Skeletal muscle tissue (tissue), 3 donors: ENCODE measurements at regions not wholly inside any gene's neighbourhood (a gene's known extent, or its start where the extent isn't known, plus 50 kb on each side); places are given as distances from the start of the nearest gene placed in this dataset.

Experiments
- H3K27ac ChIP-seq: one replicate; pipeline ENCODE4 v1.7.0; 2013; ENCODE audit warnings: mild to moderate bottlenecking, low read depth, low read length, inconsistent platforms
- H3K27me3 ChIP-seq, 3 donors: one replicate each; pipeline ENCODE4 v1.7.0; 2013; ENCODE audit warnings: low read length in 3 of 3; ENCODE audit not compliant: control insufficient read depth in 3 of 3, insufficient read depth in 3 of 3
- H3K36me3 ChIP-seq, 3 donors: one replicate each; pipeline ENCODE4 v1.7.0; 2013; ENCODE audit warnings: low read length in 3 of 3; ENCODE audit not compliant: control insufficient read depth in 3 of 3, insufficient read depth in 3 of 3
- H3K4me1 ChIP-seq, 3 donors: one replicate each; pipeline ENCODE4 v1.7.0; 2013; ENCODE audit warnings: low read length in 3 of 3, mild to moderate bottlenecking in 3 of 3; ENCODE audit not compliant: control insufficient read depth in 3 of 3, insufficient read depth in 3 of 3
- H3K4me3 ChIP-seq, 3 donors: one replicate each; pipeline ENCODE4 v1.7.0; 2013; ENCODE audit warnings: low read length in 3 of 3
- H3K9ac ChIP-seq, 3 donors: one replicate each; pipeline ENCODE4 v1.7.0; 2013; ENCODE audit warnings: low read length in 3 of 3, mild to moderate bottlenecking in 3 of 3, moderate library complexity in 2 of 3, low read depth in 1 of 3
- H3K9me3 ChIP-seq, 3 donors: one replicate each; pipeline ENCODE4 v1.7.0; 2013; ENCODE audit warnings: low read length in 3 of 3; ENCODE audit not compliant: control insufficient read depth in 3 of 3
- donor health status: Osteomylitis.

- no peaks in the 10 kb centered on the region for H3K4me1 ChIP-seq
- H3K4me3 ChIP-seq: no peak overlapping the region
- H3K9ac ChIP-seq: no peak overlapping the region
- H3K27me3 ChIP-seq: peaks cover 0 to 14% (median 5%) of the 10 kb centered on the region in 3 donors
- no peaks in the 10 kb centered on the region for H3K36me3 ChIP-seq
- no peaks in the 10 kb centered on the region for H3K9me3 ChIP-seq
- H3K27ac ChIP-seq: no peak overlapping the region
These were observed 237.1 kb downstream of the TSHZ3 start for GRCh38 chr19:31112158-31112557.

- no peak overlapping the region for H3K9ac ChIP-seq
- H3K27ac ChIP-seq: no peak overlapping the region
- no peaks in the 10 kb centered on the region for H3K9me3 ChIP-seq
- H3K36me3 ChIP-seq: no peaks in the 10 kb centered on the region
- no peak overlapping the region for H3K4me3 ChIP-seq
- peaks cover 0 to 16% (median 5%) of the 10 kb centered on the region in 3 donors for H3K27me3 ChIP-seq
- H3K4me1 ChIP-seq: no peaks in the 10 kb centered on the region
These were observed 237.5 kb downstream of the TSHZ3 start for GRCh38 chr19:31111741-31112140.

- Histone ChIP-seq H3K4me1 (no peaks in the 10 kb centered on the region), H3K36me3 (no peaks in the 10 kb centered on the region), H3K27me3 (peaks cover 0 to 16% (median 5%) of the 10 kb centered on the region in 3 donors), H3K9ac (no peak overlapping the region), H3K27ac (no peak overlapping the region), H3K9me3 (no peaks in the 10 kb centered on the region), H3K4me3 (no peak overlapping the region)
These were observed 238.9 kb downstream of the TSHZ3 start for GRCh38 chr19:31110336-31110735.

- no peak overlapping the region for H3K9ac ChIP-seq
- no peak overlapping the region for H3K27ac ChIP-seq
- no peak overlapping the region for H3K4me3 ChIP-seq
- no peaks in the 10 kb centered on the region for H3K36me3 ChIP-seq
- no peaks in the 10 kb centered on the region for H3K4me1 ChIP-seq
- peaks cover 0 to 16% (median 5%) of the 10 kb centered on the region in 3 donors for H3K27me3 ChIP-seq
- H3K9me3 ChIP-seq: no peaks in the 10 kb centered on the region
These were observed 239.6 kb downstream of the TSHZ3 start for GRCh38 chr19:31109636-31110035.

- H3K27me3 ChIP-seq: peaks cover 0 to 15% (median 5%) of the 10 kb centered on the region in 3 donors
- no peak overlapping the region for H3K4me3 ChIP-seq
- H3K36me3 ChIP-seq: no peaks in the 10 kb centered on the region
- no peak overlapping the region for H3K9ac ChIP-seq
- H3K9me3 ChIP-seq: no peaks in the 10 kb centered on the region
- H3K4me1 ChIP-seq: no peaks in the 10 kb centered on the region
- H3K27ac ChIP-seq: no peak overlapping the region
These were observed 242.1 kb downstream of the TSHZ3 start for GRCh38 chr19:31107096-31107495.

GRCh38 chr19:31105761-31106160, 243.5 kb downstream of the TSHZ3 start:
- Histone ChIP-seq H3K4me3 (no peak overlapping the region), H3K36me3 (no peaks in the 10 kb centered on the region), H3K4me1 (no peaks in the 10 kb centered on the region), H3K9me3 (no peaks in the 10 kb centered on the region), H3K27me3 (peaks cover 0 to 10% (median 5%) of the 10 kb centered on the region in 3 donors), H3K9ac (no peak overlapping the region), H3K27ac (no peak overlapping the region)

GRCh38 chr19:31104451-31104850, 244.8 kb downstream of the TSHZ3 start:
- Histone ChIP-seq H3K36me3 (no peaks in the 10 kb centered on the region), H3K9ac (no peak overlapping the region), H3K9me3 (no peaks in the 10 kb centered on the region), H3K4me1 (no peaks in the 10 kb centered on the region), H3K27ac (no peak overlapping the region), H3K4me3 (no peak overlapping the region), H3K27me3 (peaks cover 0 to 6% (median 5%) of the 10 kb centered on the region in 3 donors)

GRCh38 chr19:31103228-31103627, 246.0 kb downstream of the TSHZ3 start:
- Histone ChIP-seq H3K9me3 (no peaks in the 10 kb centered on the region), H3K36me3 (no peaks in the 10 kb centered on the region), H3K9ac (no peak overlapping the region), H3K4me3 (no peak overlapping the region), H3K27ac (no peak overlapping the region), H3K4me1 (no peaks in the 10 kb centered on the region), H3K27me3 (peaks cover 0 to 3% (median 0%) of the 10 kb centered on the region in 3 donors)

GRCh38 chr19:31102674-31103073, 246.6 kb downstream of the TSHZ3 start:
- no peak overlapping the region for H3K27ac ChIP-seq

GRCh38 chr19:31100981-31101380, 248.3 kb downstream of the TSHZ3 start:
- peaks cover 0 to under 1% (median 0%) of the 10 kb centered on the region in 3 donors for H3K4me1 ChIP-seq
- no peak overlapping the region for H3K9ac ChIP-seq
- H3K36me3 ChIP-seq: no peaks in the 10 kb centered on the region
- H3K9me3 ChIP-seq: no peaks in the 10 kb centered on the region
- no peak overlapping the region for H3K4me3 ChIP-seq
- no peak overlapping the region for H3K27ac ChIP-seq
- H3K27me3 ChIP-seq: no peaks in the 10 kb centered on the region

More at GRCh38 chr19:31102674-31103073, 246.6 kb downstream of the TSHZ3 start:
- H3K9ac ChIP-seq: no peak overlapping the region
- no peaks in the 10 kb centered on the region for H3K9me3 ChIP-seq
- no peaks in the 10 kb centered on the region for H3K36me3 ChIP-seq
- H3K4me3 ChIP-seq: no peak overlapping the region
- H3K4me1 ChIP-seq: no peaks in the 10 kb centered on the region
- peaks cover 0 to 3% (median 0%) of the 10 kb centered on the region in 3 donors for H3K27me3 ChIP-seq

GRCh38 chr19:31100206-31100590, 249.0 kb downstream of the TSHZ3 start:
- no peaks in the 10 kb centered on the region for H3K36me3 ChIP-seq
- no peak overlapping the region for H3K27ac ChIP-seq
- no peak overlapping the region for H3K9ac ChIP-seq
- H3K4me1 ChIP-seq: peaks cover 0 to 6% (median 2%) of the 10 kb centered on the region in 3 donors
- H3K27me3 ChIP-seq: no peaks in the 10 kb centered on the region
- no peaks in the 10 kb centered on the region for H3K9me3 ChIP-seq
- H3K4me3 ChIP-seq: no peak overlapping the region
